Neuronal stem cell (in vitro differentiated cells): ENCODE measurements at regions not wholly inside any gene's neighbourhood (a gene's known extent, or its start where the extent isn't known, plus 50 kb on each side); places are given as distances from the start of the nearest gene placed in this dataset.

Source experiments
- DNase-seq: peaks from one replicate; pipeline ENCODE4 v3.0.0-alpha.2; 2013; ENCODE audit warnings: low spot score
- H2AFZ ChIP-seq: one replicate; pipeline ENCODE4 v1.6.1; 2013; ENCODE audit warnings: mild to moderate bottlenecking, low read length, inconsistent platforms
- H2AK5ac ChIP-seq: 2 replicates; pipeline ENCODE4 v1.6.1; 2013; ENCODE audit warnings: low read depth, mild to moderate bottlenecking, inconsistent platforms, low read length, moderate library complexity, mixed read lengths
- H2BK120ac ChIP-seq: 2 replicates; pipeline ENCODE4 v1.6.1; 2013; ENCODE audit warnings: low read depth, mild to moderate bottlenecking, inconsistent platforms, low read length, moderate library complexity, mixed read lengths
- H2BK12ac ChIP-seq: one replicate; pipeline ENCODE4 v1.6.1; 2013; ENCODE audit warnings: low read length, inconsistent platforms
- H2BK15ac ChIP-seq: 2 replicates; pipeline ENCODE4 v1.6.1; 2013; ENCODE audit warnings: mild to moderate bottlenecking, low read length, inconsistent platforms, mixed read lengths
- H2BK5ac ChIP-seq: one replicate; pipeline ENCODE4 v1.6.1; 2013; ENCODE audit warnings: inconsistent platforms, mild to moderate bottlenecking, low read length, moderate library complexity
- H3K14ac ChIP-seq: one replicate; pipeline ENCODE4 v1.6.1; 2013; ENCODE audit warnings: low read length, inconsistent platforms
- H3K18ac ChIP-seq: 2 replicates; pipeline ENCODE4 v1.6.1; 2013; ENCODE audit warnings: low read length, inconsistent platforms
- H3K23ac ChIP-seq: 2 replicates; pipeline ENCODE4 v1.6.1; 2013; ENCODE audit warnings: low read depth, mild to moderate bottlenecking, mixed read lengths, low read length, inconsistent platforms; ENCODE audit not compliant: poor library complexity
- H3K27ac ChIP-seq: replicated peaks from 3 replicates; pipeline ENCODE4 v1.5.1; 2013; ENCODE audit warnings: low read length, inconsistent platforms
- H3K27me3 ChIP-seq, 3 experiments: 2 replicates each; pipeline ENCODE4 v1.6.1; 2013; ENCODE audit warnings: low read length in 3 of 3, mild to moderate bottlenecking in 2 of 3, inconsistent platforms in 1 of 3, low read depth in 1 of 3, mixed read lengths in 1 of 3, moderate library complexity in 1 of 3; ENCODE audit not compliant: control insufficient read depth in 3 of 3, insufficient read depth in 3 of 3
- H3K36me3 ChIP-seq, 2 donors: replicated peaks in 1 of 2; 2 replicates each; pipeline ENCODE4 v1.6.1; 2013; ENCODE audit warnings: low read length in 2 of 2; ENCODE audit not compliant: control insufficient read depth in 2 of 2, insufficient read depth in 2 of 2
- H3K4ac ChIP-seq: 2 replicates; pipeline ENCODE4 v1.6.1; 2013; ENCODE audit warnings: inconsistent platforms, mild to moderate bottlenecking, low read length, moderate library complexity
- H3K4me1 ChIP-seq, 2 donors: 1 replicate in 1 of 2; 2 replicates in 1 of 2; pipeline ENCODE4 v1.6.1; 2013; ENCODE audit warnings: low read length in 2 of 2, low read depth in 1 of 2; ENCODE audit not compliant: control insufficient read depth in 2 of 2, insufficient read depth in 1 of 2
- H3K4me2 ChIP-seq: one replicate; pipeline ENCODE4 v1.6.1; 2013; ENCODE audit warnings: mild to moderate bottlenecking, low read length, inconsistent platforms; ENCODE audit not compliant: insufficient read depth, poor library complexity, severe bottlenecking
- H3K4me3 ChIP-seq, 2 donors: 2 replicates each; pipeline ENCODE4 v1.5.1; 2013; ENCODE audit warnings: low read length in 2 of 2, mild to moderate bottlenecking in 2 of 2, inconsistent platforms in 1 of 2, moderate library complexity in 1 of 2
- H3K79me1 ChIP-seq: one replicate; pipeline ENCODE4 v1.6.1; 2013; ENCODE audit warnings: low read depth, mild to moderate bottlenecking, inconsistent platforms, low read length, moderate library complexity
- H3K9ac ChIP-seq: one replicate; pipeline ENCODE4 v1.6.1; 2013; ENCODE audit warnings: mild to moderate bottlenecking, low read depth, low read length, inconsistent platforms; ENCODE audit not compliant: poor library complexity
- H3K9me3 ChIP-seq, 2 donors: replicated peaks in 1 of 2; 2 replicates each; pipeline versions ENCODE3 to v1.6.1; 2013; ENCODE audit warnings: low read length in 2 of 2, mild to moderate bottlenecking in 2 of 2, inconsistent platforms in 1 of 2, low read depth in 1 of 2, mixed read lengths in 1 of 2, moderate library complexity in 1 of 2; ENCODE audit not compliant: control insufficient read depth in 2 of 2, insufficient read depth in 1 of 2
- H4K8ac ChIP-seq: one replicate; pipeline ENCODE4 v1.6.1; 2013; ENCODE audit warnings: low read depth, mild to moderate bottlenecking, inconsistent platforms, low read length, moderate library complexity
- H4K91ac ChIP-seq: one replicate; pipeline ENCODE4 v1.6.1; 2013; ENCODE audit warnings: low read length, low read depth, mild to moderate bottlenecking, inconsistent platforms; ENCODE audit not compliant: poor library complexity
- WGBS, 2 donors: extraction: QIAGEN DNeasy Blood & Tissue Kit; methylation state at CpG; one replicate each; pipeline ENCODE4 v1.1.7; 2013; ENCODE audit warnings: missing lambda C conversion rate in 2 of 2, mixed read lengths in 1 of 2; ENCODE audit not compliant: insufficient read length in 2 of 2, insufficient replicate concordance in 1 of 2; ENCODE audit errors: extremely low coverage in 2 of 2; 5-methylcytosine and 5-hydroxymethylcytosine counted together

DNA sequence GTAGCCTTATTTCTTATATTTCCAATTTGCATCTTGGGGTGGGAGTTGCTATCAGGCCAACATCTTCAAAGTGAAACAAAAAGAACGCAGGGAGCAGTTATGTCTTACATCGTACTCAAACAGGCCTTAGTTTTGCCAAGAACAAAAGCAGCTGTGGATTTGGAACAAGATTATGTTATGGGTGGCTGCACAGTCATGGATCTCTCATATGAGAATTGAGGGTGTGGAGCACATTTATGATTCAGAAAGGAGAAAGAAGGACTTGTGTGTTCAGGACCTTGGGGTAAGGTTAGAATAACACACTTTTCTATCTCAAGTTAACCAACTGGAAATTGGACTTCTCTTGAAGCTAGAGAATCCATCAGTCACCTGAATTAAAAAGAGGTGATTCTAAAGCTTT lies 259.9 kb downstream of the FOXA2 start:
- Histone ChIP-seq H2BK15ac (no peak overlapping the region), H3K23ac (no peak overlapping the region), H3K4me3 (no peak overlapping the region), H3K14ac (no peak overlapping the region), H3K27me3 (no peaks in the 10 kb centered on the region), H3K4me1 (no peaks in the 10 kb centered on the region), H2BK120ac (no peak overlapping the region), H3K18ac (no peak overlapping the region), H3K79me1 (no peaks in the 10 kb centered on the region), H3K4ac (no peak overlapping the region), H3K9me3 (no peaks in the 10 kb centered on the region), H2AK5ac (no peak overlapping the region), H2BK12ac (no peak overlapping the region), H4K8ac (no peak overlapping the region), H3K4me2 (no peak overlapping the region), H2AFZ (no peak overlapping the region), H4K91ac (no peak overlapping the region), H3K36me3 (no peaks in the 10 kb centered on the region), H3K9ac (no peak overlapping the region), H3K27ac (no peak overlapping the region), H2BK5ac (no peak overlapping the region)
- WGBS, 2 donors: no CpG with 5 or more reads among the region's 2 CpGs
- no peak for DNase-seq

DNA sequence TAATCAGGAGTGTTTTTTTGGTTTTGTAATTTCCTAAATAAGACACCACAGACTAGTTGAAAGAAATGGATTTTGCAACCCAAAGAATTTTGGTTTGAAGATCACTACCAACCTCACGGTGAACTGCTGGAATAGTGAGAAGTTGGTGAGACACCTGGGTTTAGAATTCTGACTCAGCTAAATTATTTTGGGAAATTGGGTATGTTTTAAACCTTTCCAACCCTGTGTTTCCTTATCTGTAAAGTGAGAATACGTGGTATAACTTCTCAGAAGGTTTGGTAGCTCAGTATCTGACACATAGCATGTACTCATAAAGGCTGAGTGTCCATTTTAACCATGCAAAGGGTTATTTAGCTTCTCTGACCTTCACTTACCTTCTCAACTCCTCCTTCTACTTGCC lies 261.9 kb downstream of the FOXA2 start:
- Histone ChIP-seq H2BK5ac (no peak overlapping the region), H3K79me1 (no peaks in the 10 kb centered on the region), H3K4me1 (no peaks in the 10 kb centered on the region), H3K4me2 (no peak overlapping the region), H3K27ac (no peak overlapping the region), H2AK5ac (no peak overlapping the region), H3K9ac (no peak overlapping the region), H3K23ac (no peak overlapping the region), H3K9me3 (no peaks in the 10 kb centered on the region), H3K27me3 (no peaks in the 10 kb centered on the region), H3K4ac (no peak overlapping the region), H4K91ac (no peak overlapping the region), H4K8ac (no peak overlapping the region), H3K4me3 (no peak overlapping the region), H2BK15ac (no peak overlapping the region), H2BK12ac (no peak overlapping the region), H2AFZ (no peak overlapping the region), H3K36me3 (no peaks in the 10 kb centered on the region), H2BK120ac (no peak overlapping the region), H3K18ac (no peak overlapping the region), H3K14ac (no peak overlapping the region)
- no peak for DNase-seq
- no CpG with 5 or more reads among the region's 2 CpGs for WGBS, 2 donors

- Histone ChIP-seq H3K27ac (no peak overlapping the region), H3K18ac (no peak overlapping the region), H3K79me1 (no peaks in the 10 kb centered on the region), H2BK12ac (no peak overlapping the region), H3K4me1 (no peaks in the 10 kb centered on the region), H3K36me3 (no peaks in the 10 kb centered on the region), H3K27me3 (no peaks in the 10 kb centered on the region), H3K23ac (no peak overlapping the region), H4K91ac (no peak overlapping the region), H3K9me3 (no peaks in the 10 kb centered on the region), H2BK5ac (no peak overlapping the region), H4K8ac (no peak overlapping the region), H3K4ac (no peak overlapping the region), H2AFZ (no peak overlapping the region), H3K14ac (no peak overlapping the region), H3K9ac (no peak overlapping the region), H2AK5ac (no peak overlapping the region), H3K4me3 (no peak overlapping the region), H2BK15ac (no peak overlapping the region), H2BK120ac (no peak overlapping the region), H3K4me2 (no peak overlapping the region)
- no CpG with 5 or more reads among the region's 1 CpG for WGBS, 2 donors
- no peak for DNase-seq
These were observed 263.2 kb downstream of the FOXA2 start for GRCh38 chr20:22321191-22321590.

DNA sequence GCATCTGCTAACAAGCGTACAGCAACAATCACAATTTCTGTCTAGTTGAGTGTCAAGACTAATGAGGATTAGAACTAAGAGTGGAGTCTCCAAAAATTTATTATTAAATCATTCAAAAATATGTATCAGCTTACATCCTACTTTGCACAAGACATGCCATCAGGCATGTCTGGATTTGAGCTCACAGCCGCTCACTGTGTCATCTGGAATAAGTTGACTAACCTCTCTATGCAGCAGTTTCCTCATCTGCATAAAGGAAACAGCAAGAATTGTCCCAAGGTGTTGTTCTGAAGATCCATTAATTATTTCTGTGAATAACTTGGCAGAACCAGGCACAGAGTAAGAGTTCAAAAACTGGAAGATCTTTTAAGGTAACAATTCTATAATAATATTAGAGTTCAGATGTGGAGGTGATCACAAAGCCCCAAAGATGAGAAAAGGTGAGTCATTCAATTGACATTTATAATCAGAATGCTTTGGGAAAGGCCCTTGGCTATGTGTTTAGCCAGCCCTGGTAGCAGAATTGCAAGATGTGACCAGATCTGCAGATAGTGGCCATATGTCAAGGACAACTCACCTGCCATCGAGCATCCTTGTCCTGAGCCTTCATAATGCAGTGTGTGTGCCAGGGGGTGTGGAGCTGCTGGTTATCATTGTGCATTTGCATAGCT lies 264.0 kb downstream of the FOXA2 start:
- H3K27ac ChIP-seq: no peak overlapping the region
- H2AK5ac ChIP-seq: no peak overlapping the region
- no peak overlapping the region for H3K4me3 ChIP-seq
- H3K14ac ChIP-seq: no peak overlapping the region
- no peaks in the 10 kb centered on the region for H3K27me3 ChIP-seq
- no peak overlapping the region for H3K23ac ChIP-seq
- H2BK12ac ChIP-seq: no peak overlapping the region
- WGBS, 2 donors: no CpG with 5 or more reads among the region's 3 CpGs
- H3K36me3 ChIP-seq: no peaks in the 10 kb centered on the region
- H2AFZ ChIP-seq: no peak overlapping the region
- H3K9me3 ChIP-seq: no peaks in the 10 kb centered on the region
- no peak overlapping the region for H3K4ac ChIP-seq
- no peak overlapping the region for H2BK15ac ChIP-seq
- H3K18ac ChIP-seq: no peak overlapping the region
- H2BK120ac ChIP-seq: no peak overlapping the region
- H4K91ac ChIP-seq: no peak overlapping the region
- no peak overlapping the region for H2BK5ac ChIP-seq
- no peak overlapping the region for H3K9ac ChIP-seq
- no peaks in the 10 kb centered on the region for H3K4me1 ChIP-seq
- no peak overlapping the region for H4K8ac ChIP-seq
- DNase-seq: no peak
- no peak overlapping the region for H3K4me2 ChIP-seq
- H3K79me1 ChIP-seq: no peaks in the 10 kb centered on the region
